Activated CD4-positive, alpha-beta T cell treated with anti-CD3 and anti-CD28 coated beads, Interleukin-10, Interleukin-2, amounts not matched to agents 100 ng/mL and 50 ng/mL, durations not matched to agents 16 hours and 8 hours (primary cell): ENCODE measurements at regions not wholly inside any gene's neighbourhood (a gene's known extent, or its start where the extent isn't known, plus 50 kb on each side); places are given as distances from the start of the nearest gene placed in this dataset.

Experiments
- DNase-seq: peaks from one replicate; pipeline ENCODE4 v3.0.0-alpha.2; 2020

GRCh38 chr15:29208836-29209235 lies 60.8 kb downstream of the NSMCE3 start:
- no peak for DNase-seq

DNA sequence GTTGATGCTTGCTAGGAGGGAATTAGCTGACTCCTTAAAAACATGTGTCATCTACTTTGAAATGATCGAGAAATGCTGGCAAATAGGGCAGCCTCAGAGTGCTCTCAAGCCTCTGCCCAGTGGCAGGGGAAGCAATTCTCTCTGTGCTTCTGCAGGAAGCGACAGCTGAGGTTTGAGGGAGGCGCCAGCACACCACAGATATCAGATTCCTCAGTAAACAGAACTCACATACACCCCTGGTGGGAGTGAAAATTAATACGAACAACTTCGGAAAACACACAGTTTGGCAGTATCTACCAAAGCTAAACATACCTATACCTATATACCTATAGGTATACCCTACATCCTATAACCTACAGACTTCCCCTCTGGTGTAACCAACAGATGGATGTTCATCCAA lies 61.3 kb downstream of the NSMCE3 start:
- no peak for DNase-seq

DNA sequence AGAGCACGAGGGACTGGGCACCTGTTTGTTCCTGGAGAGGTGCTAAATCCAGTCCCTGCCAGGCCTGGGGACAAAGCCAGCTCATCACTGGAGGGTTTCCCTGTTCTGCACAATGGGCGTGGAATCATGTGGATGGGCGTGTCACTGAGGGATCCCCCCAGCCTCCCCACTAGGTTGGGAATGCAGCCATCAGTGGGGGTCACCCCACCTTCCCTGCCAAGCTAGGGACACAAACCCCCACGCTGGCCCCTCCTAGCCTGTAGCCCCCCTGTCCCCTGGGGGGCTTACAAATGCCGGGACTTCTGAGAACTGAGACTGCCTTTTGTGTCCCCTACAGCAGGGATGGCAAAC lies 61.9 kb downstream of the NSMCE3 start:
- DNase-seq = no peak

GRCh38 chr15:29207027-29207757 lies 62.4 kb downstream of the NSMCE3 start:
- no peak for DNase-seq

- no peak for DNase-seq
Measured at GRCh38 chr15:29205186-29205585, 64.4 kb downstream of the NSMCE3 start.

GRCh38 chr15:29204369-29204755 lies 65.3 kb downstream of the NSMCE3 start:
- DNase-seq = no peak

DNA sequence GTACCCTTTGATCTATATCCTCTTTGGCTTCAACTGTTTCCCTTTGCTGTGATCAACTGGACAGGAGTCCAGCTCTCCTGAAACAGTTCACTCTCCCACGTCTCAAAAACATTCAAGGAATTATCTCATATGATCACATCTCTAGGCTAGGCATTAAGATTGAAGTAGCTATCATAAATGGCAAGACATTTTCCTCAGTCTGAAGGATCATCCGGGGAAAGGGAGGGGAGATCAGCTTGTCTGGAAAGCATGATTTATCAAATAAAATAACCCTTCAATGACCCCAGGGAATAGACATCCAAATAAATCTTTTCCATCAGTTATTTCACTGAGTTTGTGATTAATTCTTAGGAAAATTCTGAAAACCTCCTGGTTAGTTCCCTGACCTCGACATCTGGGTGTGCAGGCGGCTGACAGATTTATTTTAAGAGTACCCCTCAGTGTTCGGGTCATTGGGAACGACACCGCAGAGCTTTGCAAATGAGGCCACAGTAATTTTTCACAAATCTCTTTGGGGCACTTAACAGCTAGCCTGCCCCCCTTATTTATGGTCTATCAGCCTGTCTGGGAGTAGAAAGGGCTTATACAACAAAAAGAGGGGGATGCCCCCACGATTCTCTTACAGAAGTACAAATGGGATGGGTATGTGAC lies 65.8 kb downstream of the NSMCE3 start:
- DNase-seq = no peak

DNA sequence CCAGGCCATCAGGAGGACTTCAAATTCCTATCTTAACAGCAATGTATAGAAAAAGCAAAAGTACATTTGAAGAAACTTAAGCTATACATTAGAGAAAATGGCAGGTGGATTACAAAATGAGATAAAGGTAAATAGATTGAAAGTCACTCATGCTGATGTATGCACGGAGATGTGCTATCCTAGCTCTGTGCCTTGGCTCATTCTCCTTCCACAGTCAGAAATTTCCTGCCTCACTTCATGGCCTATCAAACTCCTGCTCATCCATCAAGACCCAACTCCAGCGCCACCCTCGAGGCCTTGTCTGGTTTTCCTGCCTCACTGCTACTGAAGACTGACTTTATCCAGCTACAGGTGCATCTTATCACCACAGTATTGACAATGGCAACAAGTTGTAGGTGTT lies 72.9 kb downstream of the NSMCE3 start:
- DNase-seq = no peak

DNA sequence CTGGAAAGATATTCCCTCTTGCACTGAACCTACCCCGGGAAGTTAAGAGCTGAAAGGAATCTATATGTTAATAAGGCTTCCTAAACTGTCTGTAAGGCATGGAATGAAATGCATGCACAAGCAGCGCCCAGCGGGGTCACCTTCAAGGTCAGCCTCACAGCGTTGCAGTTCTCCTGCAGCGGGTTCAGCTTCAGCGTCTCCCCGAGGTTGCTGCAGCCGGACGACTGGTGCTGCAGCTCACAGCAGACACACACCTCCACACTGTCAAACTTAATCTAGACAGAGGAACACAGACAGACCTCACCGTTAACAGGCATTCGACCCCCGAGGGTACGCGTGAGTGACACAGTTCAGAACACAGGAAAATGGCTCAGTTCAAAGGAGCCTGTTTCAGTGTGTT lies 73.3 kb downstream of the NSMCE3 start:
- no peak for DNase-seq

DNA sequence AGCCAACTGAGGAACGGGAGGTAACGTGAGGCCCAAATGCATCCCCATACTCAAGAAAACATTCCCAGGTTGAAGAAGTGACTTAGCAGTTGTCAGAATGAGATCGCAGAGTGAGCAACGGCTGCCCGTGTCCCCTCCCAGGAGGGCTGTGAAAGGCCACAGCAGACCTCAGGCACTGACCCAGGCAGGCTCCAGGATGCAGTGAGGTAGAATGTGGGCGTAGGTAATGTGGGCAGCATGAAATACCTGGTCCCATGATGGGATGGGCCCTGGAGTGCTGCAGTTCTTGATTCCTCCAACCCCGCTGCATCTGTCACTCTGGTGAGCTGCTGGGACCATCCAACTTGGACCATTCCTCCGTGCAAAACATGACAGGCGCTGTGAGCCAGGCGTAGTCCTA lies 74.8 kb downstream of the NSMCE3 start:
- no peak for DNase-seq

DNA sequence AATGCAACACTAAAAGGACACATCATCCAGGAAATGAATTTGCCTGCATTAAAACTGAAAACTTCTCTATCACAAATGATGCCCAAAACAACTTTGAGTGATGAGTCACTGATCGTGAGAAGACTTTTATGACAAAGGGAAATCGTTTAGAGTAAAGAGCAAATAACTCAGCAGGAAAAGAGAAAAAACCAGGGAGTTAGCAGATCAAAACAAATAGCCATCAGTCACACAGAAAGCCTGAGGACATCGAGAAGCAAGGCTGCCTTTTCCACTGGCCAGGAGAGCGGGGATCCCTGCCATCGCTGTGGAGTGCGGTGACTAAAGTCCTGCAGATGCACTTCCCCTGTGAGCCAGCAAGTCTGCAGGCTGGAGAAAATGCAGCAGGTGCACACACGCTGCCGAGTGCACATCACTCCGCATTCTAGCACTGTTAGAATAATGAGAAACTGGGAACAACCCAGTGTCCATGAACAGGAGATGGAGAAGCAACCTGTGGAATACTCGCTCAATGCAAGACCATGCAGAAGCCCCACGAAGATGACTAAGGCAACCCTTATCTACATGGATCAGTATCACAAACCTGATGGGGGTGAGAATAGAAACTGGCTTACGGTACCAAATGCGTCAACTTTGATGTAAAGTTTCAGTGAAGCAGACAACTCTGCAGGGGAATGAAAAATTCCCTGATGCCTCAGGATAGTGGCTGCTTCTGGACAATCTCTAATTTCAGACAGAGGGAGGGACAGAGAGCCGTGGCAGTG lies 86.4 kb downstream of the NSMCE3 start:
- DNase-seq = peak; percentile 66

GRCh38 chr15:29182590-29182989 lies 87.0 kb downstream of the NSMCE3 start:
- no peak for DNase-seq

GRCh38 chr15:29172742-29173725 lies 96.6 kb downstream of the NSMCE3 start:
- no peak for DNase-seq

GRCh38 chr15:29170521-29170920 lies 99.1 kb downstream of the NSMCE3 start:
- no peak for DNase-seq
